Nephron progenitor cell (in vitro differentiated cells): ENCODE measurements at regions not wholly inside any gene's neighbourhood (a gene's known extent, or its start where the extent isn't known, plus 50 kb on each side); places are given as distances from the start of the nearest gene placed in this dataset.
A peak's percentile ranks its signal among the peaks of the same experiment; 100 is the strongest.
"Not testable (repeated sequence)": the region's sequence is repeated elsewhere in the genome, so short reads cannot be mapped to it uniquely, and the experiment has no call there.

Source experiments
- DNase-seq: peaks from one replicate; pipeline ENCODE4 v3.0.0; 2021
- H3K27ac Mint-ChIP-seq: 2 replicates; pipeline ENCODE4 v1.8.0; 2021; ENCODE audit warnings: mild to moderate bottlenecking, moderate library complexity, mixed read lengths
- H3K27me3 Mint-ChIP-seq: 2 replicates; pipeline ENCODE4 v1.8.0; 2021; ENCODE audit warnings: mild to moderate bottlenecking, low read depth, mixed read lengths; ENCODE audit not compliant: poor library complexity
- H3K36me3 Mint-ChIP-seq: 2 replicates; pipeline ENCODE4 v1.8.0; 2021; ENCODE audit warnings: low read depth, mixed read lengths
- H3K4me1 Mint-ChIP-seq: 2 replicates; pipeline ENCODE4 v1.8.0; 2021; ENCODE audit warnings: mixed read lengths
- H3K4me3 Mint-ChIP-seq: 2 replicates; pipeline ENCODE4 v1.8.0; 2021; ENCODE audit warnings: mild to moderate bottlenecking, moderate library complexity, mixed read lengths
- H3K9me3 Mint-ChIP-seq: 2 replicates; pipeline ENCODE4 v1.8.0; 2021; ENCODE audit warnings: mild to moderate bottlenecking, moderate library complexity, mixed read lengths
- TF ChIP-seq, protein P1 (sequence below): fragments of 200-600 bp; sonication (generic); IDR thresholded peaks from 2 replicates; pipeline ENCODE4 v1.5.0; 2021; ENCODE audit warnings: antibody characterized with exemption

DNA sequence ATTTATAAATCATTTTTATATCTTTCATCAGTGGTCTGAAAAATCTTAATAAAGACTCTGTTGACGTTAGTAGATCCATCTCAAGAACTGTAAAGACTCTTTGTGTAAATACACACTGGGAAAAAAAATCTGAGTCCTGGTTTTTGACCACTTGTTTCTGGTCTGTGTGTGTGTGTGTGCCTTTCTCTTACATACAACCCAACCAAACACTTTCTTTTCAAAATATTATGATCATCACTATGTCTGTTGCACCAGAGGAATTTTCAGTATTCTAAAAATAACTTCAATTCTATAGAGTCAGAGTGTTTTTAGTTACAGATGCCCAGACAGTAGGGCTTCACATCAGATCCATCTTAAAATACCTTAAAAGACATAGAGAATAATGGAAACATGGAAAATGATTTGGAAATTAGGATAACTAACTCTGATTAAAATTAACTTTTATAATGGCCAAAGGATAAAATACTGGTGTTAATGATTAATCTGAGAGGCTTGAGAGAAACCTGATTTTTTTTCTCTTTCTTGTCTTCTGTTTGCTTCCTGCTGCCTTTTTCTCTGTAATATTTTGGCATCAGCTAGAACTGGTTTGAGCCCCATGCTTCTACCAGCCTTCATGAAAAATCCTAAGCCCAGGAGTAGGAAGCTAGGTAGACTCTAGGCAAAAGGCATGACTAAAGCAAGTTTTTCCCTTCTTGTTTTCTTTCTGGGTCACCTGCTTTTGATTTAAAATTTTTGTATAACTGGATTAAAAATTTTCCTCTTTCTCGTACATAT is 99.7 kb downstream of the ATXN3L start:
- Mint-ChIP-seq H3K9me3 (peaks cover 33% of the 10 kb centered on the region), H3K4me1 (peaks cover 9% of the 10 kb centered on the region), H3K27ac (no peak overlapping the region), H3K27me3 (peaks cover 7% of the 10 kb centered on the region), H3K4me3 (no peak overlapping the region), H3K36me3 (no peaks in the 10 kb centered on the region)
- TF ChIP-seq, protein P1, sequence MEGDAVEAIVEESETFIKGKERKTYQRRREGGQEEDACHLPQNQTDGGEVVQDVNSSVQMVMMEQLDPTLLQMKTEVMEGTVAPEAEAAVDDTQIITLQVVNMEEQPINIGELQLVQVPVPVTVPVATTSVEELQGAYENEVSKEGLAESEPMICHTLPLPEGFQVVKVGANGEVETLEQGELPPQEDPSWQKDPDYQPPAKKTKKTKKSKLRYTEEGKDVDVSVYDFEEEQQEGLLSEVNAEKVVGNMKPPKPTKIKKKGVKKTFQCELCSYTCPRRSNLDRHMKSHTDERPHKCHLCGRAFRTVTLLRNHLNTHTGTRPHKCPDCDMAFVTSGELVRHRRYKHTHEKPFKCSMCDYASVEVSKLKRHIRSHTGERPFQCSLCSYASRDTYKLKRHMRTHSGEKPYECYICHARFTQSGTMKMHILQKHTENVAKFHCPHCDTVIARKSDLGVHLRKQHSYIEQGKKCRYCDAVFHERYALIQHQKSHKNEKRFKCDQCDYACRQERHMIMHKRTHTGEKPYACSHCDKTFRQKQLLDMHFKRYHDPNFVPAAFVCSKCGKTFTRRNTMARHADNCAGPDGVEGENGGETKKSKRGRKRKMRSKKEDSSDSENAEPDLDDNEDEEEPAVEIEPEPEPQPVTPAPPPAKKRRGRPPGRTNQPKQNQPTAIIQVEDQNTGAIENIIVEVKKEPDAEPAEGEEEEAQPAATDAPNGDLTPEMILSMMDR = no peak
- no peak for DNase-seq

DNA sequence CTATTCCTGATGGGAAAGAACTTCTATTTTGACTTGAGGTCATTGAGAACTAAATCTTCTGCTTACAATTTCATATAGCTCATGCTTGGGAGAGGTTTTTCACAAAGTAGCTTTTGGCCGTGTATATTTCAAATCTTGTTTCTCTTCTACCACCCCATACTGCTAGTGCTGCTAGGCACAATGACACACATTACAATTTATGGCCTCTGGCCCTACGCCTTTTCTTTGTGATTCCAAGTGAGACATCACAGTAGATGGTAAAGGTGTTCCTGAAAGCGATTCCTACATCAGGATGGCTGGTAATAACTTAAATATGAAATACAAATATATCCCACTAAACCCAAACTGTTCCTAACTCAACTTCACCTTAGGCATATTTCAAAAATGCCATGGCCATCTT is 101.1 kb downstream of the ATXN3L start:
- Mint-ChIP-seq H3K36me3 (no peaks in the 10 kb centered on the region), H3K4me3 (no peak overlapping the region), H3K27ac (no peak overlapping the region), H3K27me3 (peaks cover 7% of the 10 kb centered on the region), H3K9me3 (peaks cover 33% of the 10 kb centered on the region), H3K4me1 (peaks cover 9% of the 10 kb centered on the region)
- TF ChIP-seq, protein P1 = no peak
- DNase-seq = no peak

DNA sequence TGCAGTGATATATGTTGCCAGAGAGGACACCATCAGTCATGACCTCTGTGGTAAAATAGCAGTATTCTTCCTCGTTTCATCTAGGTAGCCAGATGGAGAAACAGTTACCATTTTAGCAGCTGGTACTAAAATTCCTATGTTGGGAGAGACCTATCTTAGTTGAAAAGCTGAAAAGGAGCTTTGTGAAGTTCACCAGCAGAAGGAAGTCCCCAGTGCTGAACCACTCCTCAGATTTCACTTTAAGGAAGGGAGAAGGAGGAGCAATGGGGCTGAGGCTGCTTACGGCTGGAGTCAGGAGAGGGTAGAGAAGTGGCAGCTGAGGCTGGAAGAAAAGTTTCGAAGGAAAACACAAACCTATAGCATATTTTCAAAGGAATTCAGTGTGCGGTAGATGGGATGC is 103.7 kb downstream of the ATXN3L start:
- DNase-seq = no peak

DNA sequence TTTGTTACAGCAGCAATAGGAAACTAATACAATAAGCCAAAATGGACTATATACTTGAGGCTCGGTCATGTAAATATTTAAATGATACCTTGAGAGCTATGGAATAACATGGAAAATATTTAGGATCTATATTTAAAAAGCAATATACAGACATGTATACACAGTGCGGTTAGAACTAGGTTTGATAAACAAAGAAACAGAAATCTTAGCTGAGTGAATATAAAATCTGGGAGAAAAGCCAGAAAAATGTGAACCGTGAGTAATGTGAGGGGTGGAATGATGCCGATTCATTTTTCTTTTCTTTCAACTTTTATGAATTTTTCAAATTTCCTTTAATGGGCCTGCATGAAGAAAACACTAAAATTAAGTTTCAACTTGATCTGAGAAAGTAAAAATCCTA is 104.1 kb downstream of the ATXN3L start:
- H3K27me3 Mint-ChIP-seq = peaks cover 7% of the 10 kb centered on the region
- H3K27ac Mint-ChIP-seq = peak overlapping the region; percentile 60
- peaks cover 13% of the 10 kb centered on the region for H3K4me1 Mint-ChIP-seq
- peaks cover 40% of the 10 kb centered on the region for H3K9me3 Mint-ChIP-seq
- no peak overlapping the region for H3K4me3 Mint-ChIP-seq
- no peak for DNase-seq
- TF ChIP-seq, protein P1 = no peak
- no peaks in the 10 kb centered on the region for H3K36me3 Mint-ChIP-seq

More for the DNA sequence above, 103.7 kb downstream of the ATXN3L start:
- Mint-ChIP-seq H3K36me3 (no peaks in the 10 kb centered on the region), H3K9me3 (peaks cover 36% of the 10 kb centered on the region), H3K4me3 (no peak overlapping the region), H3K4me1 (peaks cover 13% of the 10 kb centered on the region), H3K27me3 (peaks cover 7% of the 10 kb centered on the region), H3K27ac (no peak overlapping the region)
- TF ChIP-seq, protein P1 = no peak

DNA sequence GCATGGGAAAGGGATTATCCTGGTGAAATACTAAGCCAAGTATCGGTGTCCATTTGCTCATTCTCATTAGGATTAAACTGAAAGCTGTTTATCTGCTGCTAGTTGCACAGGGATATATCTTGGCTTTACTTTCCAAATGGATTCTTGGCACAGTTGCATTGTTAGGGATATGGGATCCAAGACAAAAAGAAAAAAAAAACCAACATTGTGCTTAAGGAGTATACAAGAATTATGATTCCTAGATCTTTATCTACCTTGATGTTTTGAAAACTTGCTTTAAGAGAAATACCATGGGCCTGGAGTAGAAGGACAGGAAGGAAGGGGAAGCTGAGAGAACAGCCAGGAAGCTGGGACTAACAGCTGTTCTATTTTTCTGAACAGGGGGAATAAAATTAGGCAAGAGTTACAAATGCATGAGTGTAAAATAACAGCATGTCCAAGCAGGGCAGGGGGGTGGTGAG is 107.6 kb downstream of the ATXN3L start:
- H3K27ac Mint-ChIP-seq = no peak overlapping the region
- TF ChIP-seq, protein P1 = no peak
- H3K36me3 Mint-ChIP-seq = no peaks in the 10 kb centered on the region
- no peak overlapping the region for H3K4me3 Mint-ChIP-seq
- peaks cover 7% of the 10 kb centered on the region for H3K27me3 Mint-ChIP-seq
- H3K9me3 Mint-ChIP-seq = peaks cover 49% of the 10 kb centered on the region
- DNase-seq = no peak
- peaks cover 13% of the 10 kb centered on the region for H3K4me1 Mint-ChIP-seq

DNA sequence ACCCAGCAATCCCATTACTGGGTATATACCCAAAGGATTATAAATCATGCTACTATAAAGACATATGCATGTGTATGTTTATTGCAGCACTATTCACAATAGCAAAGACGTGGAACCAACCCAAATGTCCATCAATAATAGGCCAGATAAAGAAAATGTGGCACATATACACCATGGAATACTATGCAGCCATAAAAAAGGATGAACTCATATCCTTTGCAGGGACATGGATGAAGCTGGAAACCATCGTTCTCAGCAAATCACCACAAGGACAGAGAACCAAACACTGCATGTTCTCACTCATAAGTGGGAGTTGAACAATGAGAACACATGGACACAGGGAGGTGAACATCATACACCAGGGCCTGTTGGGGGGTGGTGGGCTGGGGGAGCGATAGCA is 109.7 kb downstream of the ATXN3L start:
- not testable (repeated sequence) for H3K27ac Mint-ChIP-seq, H3K4me1 Mint-ChIP-seq, DNase-seq, H3K4me3 Mint-ChIP-seq, H3K36me3 Mint-ChIP-seq, H3K27me3 Mint-ChIP-seq
- H3K9me3 Mint-ChIP-seq = peaks cover 36% of the 10 kb centered on the region

DNA sequence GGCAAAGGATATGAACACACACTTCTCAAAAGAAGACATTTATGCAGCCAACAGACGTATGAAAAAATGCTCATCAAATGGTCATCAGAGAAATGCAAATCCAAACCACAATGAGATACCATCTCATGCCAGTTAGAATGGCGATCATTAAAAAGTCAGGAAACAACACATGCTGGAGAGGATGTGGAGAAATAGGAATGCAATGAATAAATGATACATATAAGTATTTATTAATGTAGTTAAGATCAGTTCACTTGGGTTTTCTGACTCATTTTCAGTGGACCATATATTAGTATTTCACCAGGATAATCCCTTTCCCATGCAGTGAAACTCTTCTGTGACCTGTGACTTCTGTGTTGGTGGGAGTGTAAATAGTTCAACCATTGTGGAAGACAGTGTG is 110.1 kb downstream of the ATXN3L start:
- not testable (repeated sequence) for H3K27me3 Mint-ChIP-seq, H3K4me3 Mint-ChIP-seq, DNase-seq, H3K36me3 Mint-ChIP-seq, H3K27ac Mint-ChIP-seq, H3K4me1 Mint-ChIP-seq
- peaks cover 36% of the 10 kb centered on the region for H3K9me3 Mint-ChIP-seq
